ENCODE measurements at regions not wholly inside any gene's neighbourhood (a gene's known extent, or its start where the extent isn't known, plus 50 kb on each side); places are given as distances from the start of the nearest gene placed in this dataset.
A peak's percentile ranks its signal among the peaks of the same experiment; 100 is the strongest.
"Not testable (repeated sequence)": the region's sequence is repeated elsewhere in the genome, so short reads cannot be mapped to it uniquely, and the experiment has no call there.

- FAIRE-seq (no peak), DNase-seq (ENCODE audit: insufficient read length, low spot score) (no peak)
These were observed 113.4 kb downstream of the LHX2 start for GRCh38 chr9:124124729-124125650.

GRCh38 chr9:124125651-124125977 is 114.0 kb downstream of the LHX2 start:
- no peak for DNase-seq (ENCODE audit: insufficient read length, low spot score)
- no peak for FAIRE-seq

- FAIRE-seq = no peak
- peak; percentile 67 for DNase-seq (ENCODE audit: insufficient read length, low spot score)
These were observed 115.4 kb downstream of the LHX2 start for GRCh38 chr9:124126648-124127646.

- peak; percentile 40 for DNase-seq (ENCODE audit: insufficient read length, low spot score)
These were observed 117.1 kb downstream of the LHX2 start for GRCh38 chr9:124128568-124129166.

GRCh38 chr9:124130277-124131075 is 118.9 kb downstream of the LHX2 start:
- FAIRE-seq (no peak), DNase-seq (ENCODE audit: insufficient read length, low spot score) (no peak)

More at GRCh38 chr9:124128568-124129166, 117.1 kb downstream of the LHX2 start:
- peak; percentile 51 for FAIRE-seq

- DNase-seq (ENCODE audit: insufficient read length, low spot score); FAIRE-seq: not testable (repeated sequence)
These were observed 120.0 kb downstream of the LHX2 start for GRCh38 chr9:124131518-124131917.

DNA sequence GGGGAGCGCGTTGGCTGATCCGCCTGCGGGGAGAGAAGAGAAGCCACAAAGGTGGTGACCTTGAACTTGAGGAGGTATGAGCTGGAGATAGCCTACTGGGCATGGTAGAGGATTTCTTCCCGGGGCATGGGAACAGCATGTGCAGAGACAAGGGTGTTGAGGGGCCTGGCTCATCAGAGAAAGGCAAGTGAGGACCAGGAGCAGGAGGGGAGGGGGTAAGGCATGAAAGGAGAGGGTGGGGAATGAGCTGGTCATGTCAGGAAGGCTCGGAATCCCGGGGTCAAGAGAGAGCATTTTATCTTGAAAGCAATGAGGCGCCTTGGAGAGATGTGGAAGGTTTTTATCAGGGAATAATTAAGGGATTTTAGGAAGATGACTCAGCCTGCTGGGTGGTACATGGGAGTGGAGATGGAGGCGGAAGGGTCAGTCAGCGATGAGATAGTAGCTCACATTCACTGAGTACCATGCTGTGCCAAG is 121.1 kb downstream of the LHX2 start:
- no peak for FAIRE-seq
- no peak for DNase-seq (ENCODE audit: insufficient read length, low spot score)

DNA sequence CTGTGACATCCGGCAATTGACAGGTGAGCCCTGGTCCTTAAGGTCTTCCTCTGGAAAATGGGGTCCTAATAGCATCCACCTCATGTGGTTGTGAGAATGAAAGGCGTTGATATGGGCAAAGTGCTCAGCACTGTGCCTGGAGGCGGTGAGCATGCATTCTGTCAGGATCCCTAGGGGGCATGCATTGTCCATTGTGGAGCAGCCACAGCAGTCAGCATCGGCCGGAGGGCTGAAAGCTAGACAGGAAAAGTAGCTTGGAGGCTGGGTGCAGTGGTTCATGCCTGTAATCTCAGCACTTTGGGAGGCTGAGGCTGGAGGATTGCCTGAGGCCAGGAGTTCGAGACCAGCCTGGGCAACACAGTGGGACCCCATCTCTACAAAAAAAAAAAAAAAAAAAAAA is 122.2 kb downstream of the LHX2 start:
- no peak for FAIRE-seq
- DNase-seq (ENCODE audit: insufficient read length, low spot score) = no peak

GRCh38 chr9:124134526-124134925 is 123.0 kb downstream of the LHX2 start:
- DNase-seq (ENCODE audit: insufficient read length, low spot score) (no peak), FAIRE-seq (no peak)

- no peak for DNase-seq (ENCODE audit: insufficient read length, low spot score)
- no peak for FAIRE-seq
These were observed 121.9 kb upstream of the NEK6 start for GRCh38 chr9:124135813-124136365.

GRCh38 chr9:124137009-124137943 is 120.5 kb upstream of the NEK6 start:
- DNase-seq (ENCODE audit: insufficient read length, low spot score) = no peak
- FAIRE-seq = no peak

GRCh38 chr9:124137944-124138335 is 119.8 kb upstream of the NEK6 start:
- FAIRE-seq = no peak
- DNase-seq (ENCODE audit: insufficient read length, low spot score) = no peak

DNA sequence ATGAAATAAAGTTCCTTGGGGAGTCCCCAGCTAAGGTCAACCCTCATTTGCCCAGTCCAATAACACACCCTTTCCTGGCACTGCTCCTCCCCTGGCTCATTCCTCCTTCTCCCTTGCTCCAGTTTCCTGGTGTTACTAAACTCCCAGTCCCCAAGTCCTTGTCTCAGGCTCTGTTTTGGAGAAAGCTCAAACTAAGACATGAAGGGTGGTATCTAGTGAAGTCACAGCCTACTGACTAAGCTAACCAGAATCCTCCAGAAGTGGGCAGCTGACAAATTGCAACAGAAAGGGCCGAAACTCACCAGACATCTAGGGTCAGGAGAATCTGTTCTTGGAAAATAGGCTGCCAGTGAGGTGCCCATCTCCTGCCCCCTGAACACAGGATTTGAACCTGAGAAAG is 118.7 kb upstream of the NEK6 start:
- no peak for DNase-seq (ENCODE audit: insufficient read length, low spot score)

GRCh38 chr9:124140941-124141568 is 116.7 kb upstream of the NEK6 start:
- FAIRE-seq (no peak), DNase-seq (ENCODE audit: insufficient read length, low spot score) (no peak)

More for the DNA sequence above, 118.7 kb upstream of the NEK6 start:
- FAIRE-seq = no peak

- not testable (repeated sequence) for FAIRE-seq
These were observed 113.1 kb upstream of the NEK6 start for GRCh38 chr9:124144561-124145123.

DNA sequence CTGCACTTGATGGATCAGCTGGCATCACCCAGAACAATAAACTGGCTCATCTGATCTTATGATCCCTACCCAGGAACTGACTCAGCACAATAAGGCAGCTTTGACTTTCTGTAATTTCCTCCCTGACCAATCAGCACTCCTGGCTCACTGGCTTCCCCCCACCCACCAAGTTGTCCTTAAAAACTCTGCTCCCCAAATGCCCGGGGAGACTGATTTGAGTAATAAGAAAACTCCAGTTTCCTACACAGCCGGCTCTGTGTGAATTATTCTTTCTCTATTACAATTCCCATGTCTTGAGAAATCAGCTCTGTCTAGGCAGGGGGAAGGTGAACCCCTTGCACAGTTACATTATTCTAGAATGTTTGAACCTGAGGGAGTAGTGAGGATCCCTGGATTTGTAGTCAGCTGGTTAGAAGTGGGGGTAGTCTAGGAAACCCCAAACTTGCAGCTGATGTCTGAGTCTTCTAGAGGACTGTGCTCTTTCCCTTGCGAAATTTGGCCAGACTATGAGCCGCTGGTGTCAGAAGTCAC is 111.7 kb upstream of the NEK6 start:
- FAIRE-seq (no peak), DNase-seq (ENCODE audit: insufficient read length, low spot score) (no peak)

More at GRCh38 chr9:124144561-124145123, 113.1 kb upstream of the NEK6 start:
- DNase-seq (ENCODE audit: insufficient read length, low spot score) = not testable (repeated sequence)

DNA sequence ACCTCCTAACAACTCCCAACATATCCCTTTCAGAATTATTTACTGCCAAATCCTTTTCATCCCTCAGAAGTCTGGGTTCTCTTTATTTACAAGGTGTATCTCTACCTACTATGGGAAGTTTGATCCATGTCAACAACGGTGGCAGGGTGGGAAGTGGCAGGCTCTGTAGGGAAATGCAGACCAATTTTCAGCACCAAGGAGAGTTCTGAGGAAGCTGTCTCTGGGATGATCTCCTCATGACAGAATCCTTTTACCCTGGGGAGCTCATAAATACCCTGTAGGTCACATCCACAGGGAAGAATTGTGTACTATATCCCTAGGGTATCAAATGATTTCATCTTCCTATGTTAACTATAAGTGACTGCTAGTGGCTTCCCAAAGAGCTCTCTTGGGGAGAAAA is 107.8 kb upstream of the NEK6 start:
- FAIRE-seq = no peak

More for the DNA sequence above, 107.8 kb upstream of the NEK6 start:
- no peak for DNase-seq (ENCODE audit: insufficient read length, low spot score)

Data from HTR-8/SVneo (cell line).